ENCODE measurements at regions not wholly inside any gene's neighbourhood (a gene's known extent, or its start where the extent isn't known, plus 50 kb on each side); places are given as distances from the start of the nearest gene placed in this dataset.

DNA sequence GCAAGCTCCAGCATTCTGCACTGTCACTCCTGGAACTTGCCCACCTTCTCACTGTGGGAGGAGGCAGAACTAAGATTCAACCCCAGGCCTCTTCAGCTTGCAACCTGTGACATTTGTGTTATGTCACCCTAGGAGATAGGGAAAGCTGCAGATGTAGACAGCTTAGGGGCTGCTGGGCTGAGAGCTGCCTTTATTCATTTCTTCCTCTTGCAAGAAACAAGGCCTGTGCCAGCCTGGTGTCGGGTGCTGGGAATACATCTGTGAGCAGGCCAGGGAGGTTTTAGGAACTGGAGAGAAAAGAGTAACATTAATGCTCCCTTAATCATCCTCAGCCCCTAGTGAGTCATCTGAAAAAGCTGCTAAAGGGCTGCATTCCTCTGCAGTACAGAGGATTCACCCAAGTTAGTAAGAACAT, 101.8 kb downstream of the FGF18 start:
- WGBS (ENCODE audit: missing lambda C conversion rate) = 0% methylated on average over 1 of the region's 1 CpG
- TF ChIP-seq CBX2 (IDR thresholded peaks at IDR 0.05; ENCODE audit: borderline replicate concordance, low read depth) (no peak), JUNB (IDR thresholded peaks at IDR 0.05) (peak; percentile 56), RAD21 (conservative IDR thresholded peaks at IDR 0.05 in 1 of 2, IDR thresholded peaks at IDR 0.05 in 1 of 2) (no peak), HOXB5 (CRISPR knock-in tag; IDR thresholded peaks at IDR 0.05) (no peak), NFE2L2 (conservative IDR thresholded peaks at IDR 0.05; ENCODE audit: low read length) (no peak), FOSL2 (IDR thresholded peaks at IDR 0.05) (peak; percentile 47; the same call in 1 of the 2 replicates), FOSL2 (CRISPR knock-in tag; IDR thresholded peaks at IDR 0.05) (peak; percentile 84), MAFK (IDR thresholded peaks at IDR 0.05; ENCODE audit: partially characterized antibody) (no peak), NPAS2 (CRISPR knock-in tag; IDR thresholded peaks at IDR 0.05; ENCODE audit: borderline replicate concordance) (no peak), JUN (IDR thresholded peaks at IDR 0.05) (peak in 1 of 2 experiments; percentile 36; a peak in 1 of 5 replicates), SMC3 (IDR thresholded peaks at IDR 0.05) (0 out of 3 replicates have a peak, but pooled peaks have one; percentile 6)
- TF ChIP-seq, protein P1, sequence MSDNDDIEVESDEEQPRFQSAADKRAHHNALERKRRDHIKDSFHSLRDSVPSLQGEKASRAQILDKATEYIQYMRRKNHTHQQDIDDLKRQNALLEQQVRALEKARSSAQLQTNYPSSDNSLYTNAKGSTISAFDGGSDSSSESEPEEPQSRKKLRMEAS (IDR thresholded peaks at IDR 0.05) = peak; percentile 16; the same call in 1 of the 2 replicates
- TF ChIP-seq, protein P2, sequence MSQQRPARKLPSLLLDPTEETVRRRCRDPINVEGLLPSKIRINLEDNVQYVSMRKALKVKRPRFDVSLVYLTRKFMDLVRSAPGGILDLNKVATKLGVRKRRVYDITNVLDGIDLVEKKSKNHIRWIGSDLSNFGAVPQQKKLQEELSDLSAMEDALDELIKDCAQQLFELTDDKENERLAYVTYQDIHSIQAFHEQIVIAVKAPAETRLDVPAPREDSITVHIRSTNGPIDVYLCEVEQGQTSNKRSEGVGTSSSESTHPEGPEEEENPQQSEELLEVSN (IDR thresholded peaks at IDR 0.05; ENCODE audit: borderline replicate concordance, low read depth) = peak; percentile 25; the same call in 1 of the 2 replicates
- TF ChIP-seq, protein P3, sequence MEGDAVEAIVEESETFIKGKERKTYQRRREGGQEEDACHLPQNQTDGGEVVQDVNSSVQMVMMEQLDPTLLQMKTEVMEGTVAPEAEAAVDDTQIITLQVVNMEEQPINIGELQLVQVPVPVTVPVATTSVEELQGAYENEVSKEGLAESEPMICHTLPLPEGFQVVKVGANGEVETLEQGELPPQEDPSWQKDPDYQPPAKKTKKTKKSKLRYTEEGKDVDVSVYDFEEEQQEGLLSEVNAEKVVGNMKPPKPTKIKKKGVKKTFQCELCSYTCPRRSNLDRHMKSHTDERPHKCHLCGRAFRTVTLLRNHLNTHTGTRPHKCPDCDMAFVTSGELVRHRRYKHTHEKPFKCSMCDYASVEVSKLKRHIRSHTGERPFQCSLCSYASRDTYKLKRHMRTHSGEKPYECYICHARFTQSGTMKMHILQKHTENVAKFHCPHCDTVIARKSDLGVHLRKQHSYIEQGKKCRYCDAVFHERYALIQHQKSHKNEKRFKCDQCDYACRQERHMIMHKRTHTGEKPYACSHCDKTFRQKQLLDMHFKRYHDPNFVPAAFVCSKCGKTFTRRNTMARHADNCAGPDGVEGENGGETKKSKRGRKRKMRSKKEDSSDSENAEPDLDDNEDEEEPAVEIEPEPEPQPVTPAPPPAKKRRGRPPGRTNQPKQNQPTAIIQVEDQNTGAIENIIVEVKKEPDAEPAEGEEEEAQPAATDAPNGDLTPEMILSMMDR (IDR thresholded peaks at IDR 0.05) = no peak
- TF ChIP-seq, protein P4, sequence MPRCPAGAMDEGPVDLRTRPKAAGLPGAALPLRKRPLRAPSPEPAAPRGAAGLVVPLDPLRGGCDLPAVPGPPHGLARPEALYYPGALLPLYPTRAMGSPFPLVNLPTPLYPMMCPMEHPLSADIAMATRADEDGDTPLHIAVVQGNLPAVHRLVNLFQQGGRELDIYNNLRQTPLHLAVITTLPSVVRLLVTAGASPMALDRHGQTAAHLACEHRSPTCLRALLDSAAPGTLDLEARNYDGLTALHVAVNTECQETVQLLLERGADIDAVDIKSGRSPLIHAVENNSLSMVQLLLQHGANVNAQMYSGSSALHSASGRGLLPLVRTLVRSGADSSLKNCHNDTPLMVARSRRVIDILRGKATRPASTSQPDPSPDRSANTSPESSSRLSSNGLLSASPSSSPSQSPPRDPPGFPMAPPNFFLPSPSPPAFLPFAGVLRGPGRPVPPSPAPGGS (IDR thresholded peaks at IDR 0.05) = no peak
- Histone ChIP-seq H3K4me1 (peaks cover 26% of the 10 kb centered on the region), H3K27ac (peak overlapping the region; percentile 85 to 90), H3K4me3 (no peak overlapping the region), H3K9me3 (no peaks in the 10 kb centered on the region), H3K4me2 (peak overlapping the region; percentile 58)
- ChIA-PET CTCF (interaction anchor here (0.7 to 3.1 kb wide), 6 partner anchors 14 to 387 kb away, joined by 3 to 21 read pairs (median 3); no protein-coding TSS in a partner anchor), POLR2A (interaction anchor here (0.6 to 1.3 kb wide), 3 partner anchors 26 to 102 kb away, joined by 3 to 6 read pairs (median 3); partner anchors contain the start of gene FGF18)
- DNase-seq (ENCODE audit: low read depth in 1 of 2, low spot score in 1 of 2) (peak; percentile 71 to 89), ATAC-seq (peak; percentile 95), FAIRE-seq (peak; percentile 54)

DNA sequence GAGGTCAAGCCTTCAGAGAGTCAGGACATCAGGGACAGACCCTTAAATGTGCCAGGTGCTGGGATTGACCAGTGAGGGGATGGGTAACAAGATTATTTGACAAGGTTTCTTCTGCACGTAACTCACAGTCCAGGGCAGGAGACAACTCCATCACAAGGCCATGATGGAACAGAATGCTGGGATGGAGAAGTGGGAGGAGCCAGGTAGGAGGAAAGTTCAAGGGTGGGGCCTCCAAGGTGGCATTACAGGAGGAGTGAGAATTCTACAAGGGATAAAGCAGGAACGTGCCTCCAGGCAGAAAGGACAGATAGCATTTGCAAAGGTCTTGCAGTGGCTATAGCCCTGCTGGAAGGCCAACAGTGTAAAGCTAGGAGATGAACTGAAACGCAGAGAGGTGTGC, 102.2 kb downstream of the FGF18 start:
- DNase-seq (ENCODE audit: low read depth in 1 of 2, low spot score in 1 of 2) (peak in 1 of 2 experiments; percentile 52), FAIRE-seq (no peak), ATAC-seq (peak; percentile 55 to 58)
- Histone ChIP-seq H3K9me3 (no peaks in the 10 kb centered on the region), H3K4me3 (no peak overlapping the region), H3K4me1 (peaks cover 26% of the 10 kb centered on the region), H3K27ac (peak overlapping the region; percentile 85 to 90), H3K4me2 (peak overlapping the region; percentile 58)
- 74% methylated on average over 3 of the region's 3 CpGs for WGBS (ENCODE audit: missing lambda C conversion rate)
- POLR2A ChIA-PET = interaction anchor here (0.6 to 1.3 kb wide), 3 partner anchors 26 to 102 kb away, joined by 3 to 6 read pairs (median 3); partner anchors contain the start of gene FGF18
- CTCF ChIA-PET = interaction anchor here (0.7 to 3.1 kb wide), 6 partner anchors 14 to 386 kb away, joined by 3 to 21 read pairs (median 3); no protein-coding TSS in a partner anchor
- TF ChIP-seq JUN (IDR thresholded peaks at IDR 0.05) = no peak
- TF ChIP-seq, protein P5, sequence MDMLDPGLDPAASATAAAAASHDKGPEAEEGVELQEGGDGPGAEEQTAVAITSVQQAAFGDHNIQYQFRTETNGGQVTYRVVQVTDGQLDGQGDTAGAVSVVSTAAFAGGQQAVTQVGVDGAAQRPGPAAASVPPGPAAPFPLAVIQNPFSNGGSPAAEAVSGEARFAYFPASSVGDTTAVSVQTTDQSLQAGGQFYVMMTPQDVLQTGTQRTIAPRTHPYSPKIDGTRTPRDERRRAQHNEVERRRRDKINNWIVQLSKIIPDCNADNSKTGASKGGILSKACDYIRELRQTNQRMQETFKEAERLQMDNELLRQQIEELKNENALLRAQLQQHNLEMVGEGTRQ (IDR thresholded peaks at IDR 0.05) = no peak
- TF ChIP-seq, protein P1 (IDR thresholded peaks at IDR 0.05) = no peak
- TF ChIP-seq, protein P6, sequence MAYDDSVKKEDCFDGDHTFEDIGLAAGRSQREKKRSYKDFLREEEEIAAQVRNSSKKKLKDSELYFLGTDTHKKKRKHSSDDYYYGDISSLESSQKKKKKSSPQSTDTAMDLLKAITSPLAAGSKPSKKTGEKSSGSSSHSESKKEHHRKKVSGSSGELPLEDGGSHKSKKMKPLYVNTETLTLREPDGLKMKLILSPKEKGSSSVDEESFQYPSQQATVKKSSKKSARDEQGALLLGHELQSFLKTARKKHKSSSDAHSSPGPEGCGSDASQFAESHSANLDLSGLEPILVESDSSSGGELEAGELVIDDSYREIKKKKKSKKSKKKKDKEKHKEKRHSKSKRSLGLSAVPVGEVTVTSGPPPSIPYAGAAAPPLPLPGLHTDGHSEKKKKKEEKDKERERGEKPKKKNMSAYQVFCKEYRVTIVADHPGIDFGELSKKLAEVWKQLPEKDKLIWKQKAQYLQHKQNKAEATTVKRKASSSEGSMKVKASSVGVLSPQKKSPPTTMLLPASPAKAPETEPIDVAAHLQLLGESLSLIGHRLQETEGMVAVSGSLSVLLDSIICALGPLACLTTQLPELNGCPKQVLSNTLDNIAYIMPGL (CRISPR knock-in tag; IDR thresholded peaks at IDR 0.05; ENCODE audit: borderline replicate concordance) = no peak
- no peak for TF ChIP-seq SMC3 (IDR thresholded peaks at IDR 0.05)
- TF ChIP-seq, protein P7, sequence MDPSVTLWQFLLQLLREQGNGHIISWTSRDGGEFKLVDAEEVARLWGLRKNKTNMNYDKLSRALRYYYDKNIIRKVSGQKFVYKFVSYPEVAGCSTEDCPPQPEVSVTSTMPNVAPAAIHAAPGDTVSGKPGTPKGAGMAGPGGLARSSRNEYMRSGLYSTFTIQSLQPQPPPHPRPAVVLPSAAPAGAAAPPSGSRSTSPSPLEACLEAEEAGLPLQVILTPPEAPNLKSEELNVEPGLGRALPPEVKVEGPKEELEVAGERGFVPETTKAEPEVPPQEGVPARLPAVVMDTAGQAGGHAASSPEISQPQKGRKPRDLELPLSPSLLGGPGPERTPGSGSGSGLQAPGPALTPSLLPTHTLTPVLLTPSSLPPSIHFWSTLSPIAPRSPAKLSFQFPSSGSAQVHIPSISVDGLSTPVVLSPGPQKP (IDR thresholded peaks at IDR 0.05; ENCODE audit: low read depth, low read length) = no peak
- no peak for TF ChIP-seq NPAS2 (CRISPR knock-in tag; IDR thresholded peaks at IDR 0.05; ENCODE audit: borderline replicate concordance)
- no peak for TF ChIP-seq ESRRA (IDR thresholded peaks at IDR 0.05; ENCODE audit: borderline replicate concordance, low read length)
- TF ChIP-seq ZC3H11A (IDR thresholded peaks at IDR 0.05) = no peak
- TF ChIP-seq HOXB5 (CRISPR knock-in tag; IDR thresholded peaks at IDR 0.05) = no peak
- no peak for TF ChIP-seq BHLHE40 (IDR thresholded peaks at IDR 0.05; ENCODE audit: low read depth, low read length)
- TF ChIP-seq HDAC2 (IDR thresholded peaks at IDR 0.05) = no peak
- no peak for TF ChIP-seq EHF (CRISPR knock-in tag; IDR thresholded peaks at IDR 0.05)
- TF ChIP-seq CBX2 (IDR thresholded peaks at IDR 0.05; ENCODE audit: borderline replicate concordance, low read depth) = no peak
- TF ChIP-seq, protein P8, sequence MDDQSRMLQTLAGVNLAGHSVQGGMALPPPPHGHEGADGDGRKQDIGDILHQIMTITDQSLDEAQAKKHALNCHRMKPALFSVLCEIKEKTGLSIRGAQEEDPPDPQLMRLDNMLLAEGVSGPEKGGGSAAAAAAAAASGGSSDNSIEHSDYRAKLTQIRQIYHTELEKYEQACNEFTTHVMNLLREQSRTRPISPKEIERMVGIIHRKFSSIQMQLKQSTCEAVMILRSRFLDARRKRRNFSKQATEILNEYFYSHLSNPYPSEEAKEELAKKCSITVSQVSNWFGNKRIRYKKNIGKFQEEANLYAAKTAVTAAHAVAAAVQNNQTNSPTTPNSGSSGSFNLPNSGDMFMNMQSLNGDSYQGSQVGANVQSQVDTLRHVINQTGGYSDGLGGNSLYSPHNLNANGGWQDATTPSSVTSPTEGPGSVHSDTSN (IDR thresholded peaks at IDR 0.05) = no peak
- no peak for TF ChIP-seq ZFP36 (IDR thresholded peaks at IDR 0.05; ENCODE audit: borderline replicate concordance, partially characterized antibody)
- TF ChIP-seq EHMT2 (IDR thresholded peaks at IDR 0.05; ENCODE audit: low read depth) = no peak
- TF ChIP-seq MAFK (IDR thresholded peaks at IDR 0.05; ENCODE audit: partially characterized antibody) = no peak
